GM18868 (cell line): ENCODE measurements at regions not wholly inside any gene's neighbourhood (a gene's known extent, or its start where the extent isn't known, plus 50 kb on each side); places are given as distances from the start of the nearest gene placed in this dataset.
"Not testable (repeated sequence)": the region's sequence is repeated elsewhere in the genome, so short reads cannot be mapped to it uniquely, and the experiment has no call there.

ENCODE experiments used
- ATAC-seq: cut with Tn5 transposase; IDR thresholded peaks from one replicate; pipeline ENCODE4 v1.9.1; 2021; ENCODE audit warnings: mild to moderate bottlenecking, moderate library complexity; ENCODE audit not compliant: unreplicated experiment

DNA sequence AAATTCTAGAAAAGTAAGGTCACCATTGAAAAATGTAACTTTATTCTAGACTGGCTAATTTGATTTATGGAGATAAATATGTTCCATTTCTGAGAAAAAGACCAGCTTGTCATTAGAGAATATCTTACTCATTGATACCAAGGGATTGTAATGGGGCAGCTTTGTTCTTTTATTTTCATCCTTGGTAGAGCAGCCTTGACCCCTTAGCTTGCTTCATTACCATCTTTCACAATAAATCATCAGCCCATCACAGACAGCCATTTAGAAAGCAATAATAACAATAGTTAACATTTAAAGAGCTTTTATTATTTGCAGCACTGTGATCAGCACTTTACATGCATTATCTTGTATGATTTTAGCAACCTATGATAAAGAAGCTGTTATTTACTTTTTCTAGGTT, 253.6 kb downstream of the C3orf38 start:
- ATAC-seq = no peak

DNA sequence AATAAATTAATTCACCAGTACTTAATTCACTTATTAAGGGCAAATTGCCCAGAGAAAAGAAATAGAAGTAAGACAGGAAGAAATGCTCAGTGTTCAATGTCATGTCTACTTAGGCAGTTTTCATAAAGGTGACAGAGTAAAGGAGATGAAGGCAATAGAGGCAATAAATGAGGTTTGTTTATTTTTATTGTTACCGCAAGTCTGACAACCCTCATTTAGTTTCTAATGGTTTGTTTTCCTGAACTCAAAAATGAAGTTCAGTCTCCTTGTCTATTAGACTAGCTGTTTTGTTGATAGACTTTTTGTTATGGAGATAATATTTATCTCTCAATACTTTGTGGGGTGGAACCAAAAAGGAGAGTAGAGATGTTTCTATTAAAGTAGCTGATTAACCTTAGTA, 258.3 kb downstream of the C3orf38 start:
- no peak for ATAC-seq

DNA sequence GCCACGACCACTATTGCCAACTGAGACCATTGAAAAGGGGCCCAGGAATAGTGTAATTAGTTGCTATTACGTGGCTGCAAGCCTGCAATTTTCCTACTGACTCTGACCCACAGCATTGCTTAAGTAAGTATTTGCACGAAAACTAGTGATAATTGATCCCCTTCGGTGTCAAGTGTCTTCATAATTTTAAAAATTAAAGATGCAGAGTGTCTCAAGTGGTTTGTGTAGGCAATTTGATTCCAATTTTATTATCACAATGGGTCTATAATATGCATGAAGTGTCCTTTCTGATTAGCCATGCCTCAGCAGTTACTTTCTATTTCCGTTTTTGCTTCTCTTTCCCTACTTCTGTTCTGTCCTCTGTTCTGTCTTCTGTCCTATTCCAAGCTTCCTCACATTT, 259.2 kb downstream of the C3orf38 start:
- ATAC-seq = no peak

DNA sequence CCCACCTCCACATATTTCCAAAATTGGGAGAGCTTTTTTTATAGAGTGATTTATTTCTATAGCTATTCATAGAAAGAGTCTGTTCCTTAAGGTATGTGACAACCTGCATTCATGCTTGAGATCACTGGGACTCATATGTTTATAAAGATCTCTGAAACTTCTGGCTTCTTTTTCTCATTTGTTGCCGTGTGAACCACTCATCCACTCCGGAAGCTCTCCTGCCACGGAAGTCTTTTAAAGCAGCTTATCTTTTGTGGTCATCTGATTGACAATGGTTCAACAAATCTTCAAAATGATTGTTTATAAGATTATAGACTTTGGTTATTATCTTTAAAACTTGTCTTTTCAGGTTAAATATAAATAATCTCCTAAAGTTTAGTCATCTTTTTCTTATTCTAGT, 260.5 kb downstream of the C3orf38 start:
- ATAC-seq = peak; percentile 60

DNA sequence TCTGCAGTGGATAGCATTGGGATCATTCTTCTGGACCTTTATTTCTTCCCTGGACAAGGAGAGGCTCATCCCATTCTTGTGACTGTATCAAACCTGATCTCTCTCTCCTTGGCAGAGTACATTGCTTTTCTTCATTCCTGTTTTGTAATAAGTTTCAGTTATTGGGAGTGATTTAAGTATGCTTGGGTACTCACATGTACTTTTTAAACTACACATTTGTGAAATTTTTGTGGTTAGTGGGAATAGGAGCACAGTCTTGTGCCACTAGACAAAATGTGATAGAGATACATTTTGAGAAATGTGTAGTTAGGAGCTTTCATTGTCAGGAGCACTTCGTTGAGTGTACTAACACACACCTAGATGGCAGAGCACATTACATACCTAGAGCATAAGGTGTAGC, 262.6 kb downstream of the C3orf38 start:
- no peak for ATAC-seq

DNA sequence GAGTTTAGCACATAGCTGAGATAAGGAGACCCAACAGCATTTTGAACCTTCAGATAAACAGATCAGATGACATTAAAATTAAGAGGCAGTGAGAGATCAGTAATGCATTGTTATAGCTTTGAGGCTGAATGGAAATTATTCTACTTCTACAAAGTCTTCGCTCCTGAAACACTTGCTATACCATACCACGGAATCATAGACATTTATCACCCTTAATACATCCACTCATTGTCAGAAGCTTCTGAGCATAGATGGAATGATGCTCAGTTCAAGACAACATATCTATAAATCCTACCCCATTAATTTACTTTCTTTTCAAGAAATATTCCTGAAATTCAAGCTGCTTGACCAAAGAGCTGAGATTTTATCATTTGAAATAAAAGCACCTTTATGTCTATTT, 266.7 kb downstream of the C3orf38 start:
- no peak for ATAC-seq

DNA sequence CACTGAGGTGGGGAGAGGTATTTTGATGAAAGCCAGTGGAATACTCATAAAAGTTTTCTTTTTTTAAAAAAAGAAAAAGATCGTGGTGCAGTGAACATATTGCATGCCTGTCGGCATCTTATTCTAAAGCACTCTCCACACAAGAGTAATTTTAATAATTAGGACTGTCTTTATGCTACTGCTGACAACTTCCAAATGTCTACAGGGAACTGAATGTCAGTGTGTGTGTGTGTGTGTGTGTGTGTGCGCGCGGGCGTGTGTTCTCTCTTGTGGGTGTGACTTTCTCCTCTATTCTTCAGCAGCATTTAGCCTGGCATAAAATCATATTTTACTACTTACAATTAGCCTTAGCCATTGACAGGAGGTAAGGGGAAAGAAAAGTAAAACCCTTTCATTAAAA, 268.5 kb downstream of the C3orf38 start:
- ATAC-seq = no peak

DNA sequence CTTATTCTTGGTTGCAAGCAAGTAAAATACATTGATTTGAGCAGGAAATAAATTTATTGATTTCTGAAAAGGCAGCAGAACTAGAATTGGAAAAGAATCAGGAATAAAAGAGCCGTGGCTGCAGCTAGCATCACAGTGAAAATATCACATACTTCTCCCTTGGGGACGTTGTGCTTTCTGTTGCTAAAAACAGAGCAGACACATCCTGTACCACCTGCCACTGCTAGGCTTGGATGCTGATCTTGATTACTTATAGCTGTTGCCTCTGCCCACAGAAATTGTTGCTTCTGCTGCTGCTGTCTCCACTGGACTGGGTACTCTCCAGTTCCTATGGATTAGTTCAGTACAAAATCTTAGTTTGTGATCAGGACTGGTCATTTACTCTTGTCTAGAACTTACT, 283.8 kb downstream of the C3orf38 start:
- ATAC-seq = peak; percentile 99

DNA sequence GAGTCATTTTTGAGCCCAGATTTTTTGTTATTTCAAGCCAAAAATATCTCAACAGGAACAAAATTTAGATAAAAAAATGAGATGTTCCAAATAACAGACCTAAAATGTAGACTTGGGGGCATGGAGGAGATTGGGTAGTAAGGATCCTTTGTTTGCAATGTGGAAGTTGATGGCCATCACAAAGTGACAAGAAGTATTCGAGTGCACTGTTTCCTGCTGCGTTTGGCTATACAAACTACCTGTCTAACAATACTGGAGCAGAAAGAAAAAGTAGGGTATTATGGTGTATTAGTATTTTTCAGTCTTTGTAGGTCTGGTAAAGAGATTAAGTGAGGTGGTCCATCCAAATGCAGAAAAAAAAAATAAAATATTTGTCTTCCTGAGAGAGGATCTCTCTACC, 284.2 kb downstream of the C3orf38 start:
- ATAC-seq = peak; percentile 16

DNA sequence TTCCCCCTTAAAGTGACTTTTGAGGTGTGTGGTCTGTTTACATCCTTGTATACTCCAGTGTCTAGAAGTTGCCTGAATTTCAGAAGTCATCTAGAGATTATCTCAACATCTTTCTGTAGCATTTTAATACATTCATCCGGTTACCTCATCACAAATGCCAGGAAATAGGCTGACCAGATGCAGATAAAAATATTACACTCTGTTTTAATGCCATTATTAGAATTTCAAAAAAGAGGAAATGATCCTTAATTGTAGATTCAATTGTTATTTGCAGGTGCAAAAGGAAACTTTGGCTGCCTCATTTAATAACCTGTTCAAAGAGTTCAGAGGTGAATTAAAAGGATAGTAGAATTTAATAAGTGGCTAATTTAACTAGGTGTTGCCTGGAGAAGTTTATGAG, 290.9 kb downstream of the C3orf38 start:
- peak; percentile 84 for ATAC-seq

DNA sequence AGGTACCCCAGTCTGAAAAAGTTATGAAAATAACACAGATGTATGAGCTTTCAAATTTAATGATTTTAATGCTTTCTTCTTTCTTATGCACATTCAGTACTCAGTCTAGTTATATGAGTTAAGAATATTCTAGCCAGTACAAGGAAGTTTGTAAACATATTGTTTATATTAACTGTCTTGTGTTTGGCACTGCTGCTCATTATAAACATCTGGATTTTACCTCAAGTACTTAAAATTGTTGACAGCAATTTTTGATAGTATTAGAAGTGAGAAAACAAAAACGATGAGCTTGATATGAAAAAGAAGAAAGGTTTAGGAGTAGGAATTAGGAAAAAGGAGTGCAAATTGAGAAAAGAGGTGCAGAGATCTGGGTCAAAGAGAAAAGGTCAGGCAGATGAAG, 293.3 kb downstream of the C3orf38 start:
- no peak for ATAC-seq

DNA sequence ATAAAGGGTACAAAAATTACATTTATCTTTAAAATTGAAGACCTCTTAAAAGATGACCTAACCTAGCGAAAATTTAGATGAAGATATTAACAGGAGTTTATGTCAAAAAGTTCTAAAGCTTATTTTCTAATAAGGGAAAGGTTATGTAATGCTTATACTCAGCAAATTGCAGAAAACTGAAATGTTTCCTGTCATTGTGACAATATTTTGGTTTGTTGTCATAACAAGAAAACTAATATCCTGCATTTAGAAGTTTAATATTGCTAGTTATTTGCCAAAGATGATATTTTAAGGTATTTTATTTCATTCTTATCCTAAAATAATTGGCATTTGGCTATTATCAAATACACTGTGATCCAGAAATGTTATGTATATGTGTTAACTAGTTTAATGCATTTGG, 294.5 kb downstream of the C3orf38 start:
- no peak for ATAC-seq

DNA sequence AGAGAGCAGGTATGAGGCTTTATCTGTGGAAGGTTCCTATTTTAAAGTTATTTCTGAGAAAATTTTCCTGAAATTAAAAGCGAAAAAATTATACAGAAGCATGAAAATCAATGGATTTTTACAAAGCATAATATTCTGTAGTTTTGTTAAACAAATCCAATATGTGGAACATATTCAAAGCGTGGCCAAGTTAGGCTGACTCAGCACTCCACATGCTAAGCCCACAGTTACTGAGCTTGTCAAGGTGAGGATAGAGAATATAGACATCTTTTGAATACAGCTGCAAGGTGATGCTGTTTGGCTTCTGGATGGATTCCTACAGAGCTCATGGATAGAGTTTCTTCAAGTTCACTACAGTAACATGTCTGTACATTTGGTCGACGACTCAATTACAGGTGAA, 302.5 kb downstream of the C3orf38 start:
- no peak for ATAC-seq

DNA sequence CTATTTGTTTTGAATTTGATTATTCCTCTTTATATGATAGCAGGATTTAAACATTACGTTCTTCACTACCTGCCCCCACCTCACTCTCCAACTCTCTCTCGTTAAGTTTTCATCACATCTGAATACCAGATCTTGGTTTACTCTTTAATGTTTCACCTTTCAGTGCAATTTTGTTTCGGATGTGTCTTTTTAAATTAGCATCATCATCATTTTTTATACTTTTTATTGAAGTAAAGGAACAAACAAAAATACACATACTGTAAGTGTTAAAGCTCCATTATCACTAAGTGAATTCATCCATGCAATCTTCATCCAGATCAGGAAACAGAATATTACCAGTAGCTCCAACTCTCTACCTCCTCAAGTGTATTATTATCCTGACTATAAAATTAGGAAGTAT, 310.6 kb downstream of the C3orf38 start:
- no peak for ATAC-seq

DNA sequence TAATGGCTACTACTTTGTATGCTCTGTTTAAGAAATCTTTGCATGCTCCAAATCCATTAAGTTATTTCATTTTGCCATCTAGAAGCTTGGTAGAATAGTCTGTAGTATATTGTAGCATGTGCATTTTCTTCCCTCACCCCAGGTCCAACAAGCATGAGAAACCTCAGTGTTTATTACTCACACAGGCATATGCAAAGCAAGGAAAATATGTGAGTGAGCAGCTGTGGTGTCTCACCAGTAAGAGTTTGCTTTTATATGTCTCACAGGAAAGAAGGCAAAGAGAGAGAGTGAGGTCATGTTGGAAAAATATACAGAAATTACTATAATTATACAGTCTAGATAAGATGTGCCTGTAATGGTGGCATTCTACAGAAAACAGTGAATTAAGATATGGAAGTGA, 312.5 kb downstream of the C3orf38 start:
- ATAC-seq = no peak

DNA sequence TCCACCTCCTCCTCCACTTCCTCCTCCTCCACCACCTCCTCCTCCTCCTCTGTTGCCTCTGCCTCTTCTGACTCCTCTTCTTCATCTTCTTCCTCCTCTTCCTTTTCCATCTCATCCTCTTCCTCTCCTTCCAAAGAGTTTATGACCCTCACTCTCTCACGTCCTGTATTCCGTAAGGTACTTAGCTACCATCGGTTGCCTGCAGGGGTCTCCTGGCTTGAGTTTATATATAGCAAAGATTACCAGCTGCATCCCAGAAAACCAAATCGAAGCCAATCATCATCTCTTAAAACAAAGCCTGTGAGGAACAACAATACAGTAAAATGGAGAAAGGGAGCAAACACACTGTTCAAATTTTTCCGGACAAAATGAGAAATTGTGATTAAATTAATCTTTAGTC, 317.4 kb downstream of the C3orf38 start:
- ATAC-seq = no peak

DNA sequence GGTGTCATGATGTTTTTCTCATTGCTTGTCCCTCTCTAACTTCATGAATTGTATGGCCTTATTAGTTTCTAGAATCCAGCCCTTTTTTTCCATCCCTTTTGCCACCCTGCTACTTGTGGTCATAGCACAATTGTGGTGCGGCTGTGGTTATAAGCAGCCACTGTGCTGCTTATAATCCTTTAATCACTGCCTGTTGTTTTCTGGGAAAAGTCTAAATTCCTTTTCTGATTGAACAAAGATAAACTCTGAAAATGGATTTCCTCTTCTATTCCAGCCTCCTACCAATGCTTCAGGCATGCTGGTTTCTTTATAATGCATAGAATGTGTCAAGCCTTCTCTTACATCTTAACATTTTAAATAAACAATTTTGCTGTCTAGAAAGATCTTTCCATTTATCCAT, 319.5 kb downstream of the C3orf38 start:
- ATAC-seq = no peak

DNA sequence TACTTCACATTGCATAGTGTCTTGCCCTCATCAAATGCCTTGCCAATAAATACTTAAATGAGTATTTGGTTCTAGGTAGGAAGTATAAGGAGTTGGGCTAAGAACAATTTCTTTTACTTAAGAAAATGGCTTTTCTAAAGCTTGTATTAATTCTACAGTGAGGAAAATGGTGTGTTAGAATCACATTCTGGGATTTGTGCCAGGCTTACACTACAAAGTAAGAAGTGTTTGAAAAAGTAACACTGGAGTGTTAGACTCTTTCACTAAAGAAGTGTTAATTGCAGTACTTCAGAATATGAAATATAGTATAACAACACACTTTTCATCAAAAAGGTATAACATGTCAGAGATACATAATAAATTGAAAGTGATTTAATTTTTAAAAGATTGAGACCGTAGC, 328.7 kb downstream of the C3orf38 start:
- ATAC-seq = no peak

DNA sequence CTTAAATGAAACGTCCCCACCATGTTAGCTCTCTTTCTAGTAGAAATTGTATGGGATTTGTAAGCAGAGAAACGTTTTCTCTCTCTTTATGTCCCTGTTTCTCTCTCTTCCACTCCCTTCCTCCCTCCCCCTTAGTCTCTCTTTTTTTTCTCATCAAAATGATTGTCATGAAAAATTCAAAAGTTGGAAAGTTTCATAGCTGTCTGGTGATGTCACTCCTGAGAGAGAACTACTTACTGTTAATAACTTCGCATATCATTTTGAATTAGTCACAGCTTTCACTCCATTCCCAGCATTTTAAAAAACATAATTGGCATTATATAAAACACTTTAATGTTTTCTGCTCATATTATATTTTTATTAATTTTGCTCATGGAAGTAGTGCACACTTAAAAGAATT, 331.1 kb downstream of the C3orf38 start:
- ATAC-seq = no peak

DNA sequence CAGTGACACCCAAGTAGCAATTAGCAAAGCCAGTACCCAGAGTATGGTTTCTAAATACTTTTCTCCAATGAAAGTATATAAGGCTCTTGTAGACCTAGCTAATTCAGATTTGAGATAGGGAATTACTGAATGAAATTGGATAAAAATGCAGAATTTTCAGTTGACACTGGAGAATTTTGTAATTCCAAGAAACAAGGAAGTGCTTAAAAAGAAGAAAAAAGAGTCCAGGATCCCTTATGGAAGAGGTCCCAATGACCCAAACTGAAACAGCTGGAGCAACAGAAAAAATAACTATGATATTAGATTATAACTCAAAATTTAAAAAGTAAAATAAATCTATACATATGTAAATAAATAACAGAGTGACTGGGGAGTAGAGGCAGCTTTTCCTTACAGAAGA, 335.2 kb downstream of the C3orf38 start:
- ATAC-seq = no peak

DNA sequence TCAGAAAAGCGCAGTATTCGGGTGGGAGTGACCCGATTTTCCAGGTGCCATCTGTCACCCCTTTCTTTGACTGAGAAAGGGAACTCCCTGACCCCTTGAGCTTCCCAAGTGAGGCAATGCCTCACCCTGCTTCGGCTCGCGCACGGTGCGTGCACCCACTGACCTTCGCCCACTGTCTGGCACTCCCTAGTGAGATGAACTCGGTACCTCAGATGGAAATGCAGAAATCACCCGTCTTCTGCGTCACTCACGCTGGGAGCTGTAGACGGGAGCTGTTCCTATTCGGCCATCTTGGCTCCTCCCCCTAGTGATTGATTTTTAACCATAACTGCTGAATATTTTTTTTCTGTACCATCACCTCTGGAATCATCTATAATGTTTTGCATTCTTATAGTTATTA, 359.1 kb downstream of the C3orf38 start:
- ATAC-seq = not testable (repeated sequence)

DNA sequence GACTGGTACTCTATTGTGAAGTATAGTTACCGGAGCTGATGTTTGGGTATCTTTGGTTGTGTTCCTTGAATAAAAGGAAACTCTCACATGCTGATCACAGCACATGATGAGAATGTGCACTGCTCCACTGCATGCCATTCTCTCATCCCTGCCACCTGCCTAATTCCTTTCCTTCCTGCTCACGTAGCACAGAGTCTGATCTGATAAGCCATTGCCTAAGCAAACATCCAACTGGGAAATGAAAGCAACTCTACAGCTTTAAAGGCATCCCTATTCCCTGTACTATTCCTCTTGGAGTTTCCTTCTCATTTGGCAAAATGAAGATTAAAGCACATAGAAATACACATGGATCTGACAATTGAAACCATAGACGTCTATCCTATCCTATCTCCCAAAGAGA, 359.8 kb downstream of the C3orf38 start:
- ATAC-seq = no peak

DNA sequence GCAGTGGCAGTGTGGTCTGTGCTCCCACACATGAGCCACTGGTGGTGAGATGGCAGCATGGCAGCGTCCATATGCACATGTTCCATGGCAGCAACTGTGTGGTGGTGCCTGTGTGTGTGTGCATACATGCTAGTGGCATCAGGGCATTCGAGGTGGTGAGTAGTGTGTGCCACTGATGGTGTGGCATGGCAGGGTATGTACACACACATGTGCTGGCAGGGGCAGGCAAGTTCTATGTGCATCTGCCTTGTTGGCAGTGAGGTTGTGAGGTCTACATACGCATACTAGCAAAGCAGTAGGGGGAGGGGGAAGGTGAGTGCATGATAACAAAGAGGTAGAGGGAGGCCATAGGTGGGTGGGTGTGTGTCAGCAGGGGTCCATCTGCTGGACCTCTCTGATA, 378.7 kb downstream of the C3orf38 start:
- ATAC-seq = no peak

DNA sequence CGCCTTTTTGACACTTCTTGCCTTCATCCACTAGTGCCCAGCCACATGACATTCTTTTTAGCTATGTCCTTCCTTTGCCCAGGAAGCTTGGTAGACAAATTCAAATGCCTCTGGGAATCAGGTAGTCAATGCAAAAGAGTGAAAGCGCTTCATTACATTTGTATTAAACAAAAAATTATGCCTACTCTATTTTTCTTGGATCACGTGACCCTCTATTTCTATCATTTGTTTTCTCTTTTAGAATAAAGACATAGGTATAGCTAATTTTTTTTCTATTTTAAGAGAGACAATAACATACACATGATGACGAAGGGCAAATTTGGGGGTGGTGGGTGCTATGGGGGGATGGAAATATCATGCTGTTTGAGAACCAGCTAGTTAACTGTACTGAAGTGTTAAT, 384.8 kb downstream of the C3orf38 start:
- no peak for ATAC-seq
